ENCODE measurements at regions not wholly inside any gene's neighbourhood (a gene's known extent, or its start where the extent isn't known, plus 50 kb on each side); places are given as distances from the start of the nearest gene placed in this dataset.

DNA sequence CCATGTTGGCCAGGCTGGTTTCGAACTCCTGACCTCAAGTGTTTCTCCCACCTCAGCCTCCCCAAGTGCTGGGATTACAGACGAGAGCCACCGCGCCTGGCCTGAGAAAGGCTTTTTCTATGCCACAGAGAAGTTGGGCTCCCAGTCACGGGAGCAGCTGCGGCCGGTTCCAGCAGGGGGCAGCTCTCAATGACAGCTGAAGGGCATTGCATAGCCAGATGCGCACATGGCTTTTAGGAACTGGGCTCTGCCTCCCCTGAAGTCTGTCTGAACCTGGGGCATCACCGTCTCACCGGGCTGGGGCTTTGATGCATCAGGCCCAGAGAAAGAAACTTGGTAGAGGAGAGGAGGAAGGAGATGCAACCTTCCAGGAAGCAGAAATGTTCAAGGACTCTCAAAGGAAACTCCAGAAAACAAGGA, 84.2 kb upstream of the LAPTM4A start:
- RAD21 ChIA-PET (ENCODE audit: low non-redundant PET in 1 of 2, low total read pairs in 2 of 2, uncharacterized antibody in 2 of 2, unreplicated experiment in 2 of 2) = interaction anchor here in 1 of 2 experiments (1.4 kb wide), 1 partner anchor 155 kb away, joined by 3 read pairs; no protein-coding TSS in a partner anchor
- CTCF ChIA-PET = interaction anchor here (0.9 to 1.8 kb wide), 6 partner anchors 8 to 155 kb away, joined by 3 to 10 read pairs (median 4); partner anchors contain the start of gene SDC1

More for the DNA sequence above, 84.2 kb upstream of the LAPTM4A start:
- no peak overlapping the region for H3K4me3 ChIP-seq (replicated peaks in 1 of 2; ENCODE audit: low read depth in 1 of 2, low read length in 2 of 2)
- H3K9me2 ChIP-seq (ENCODE audit: insufficient read depth) = no peaks in the 10 kb centered on the region
- BruUV-seq (replicated peaks) = no TSS peak
- H3K36me3 ChIP-seq (ENCODE audit: control insufficient read depth in 1 of 2, insufficient read depth in 2 of 2, low read length in 2 of 2) = no peaks in the 10 kb centered on the region
- no peaks in the 10 kb centered on the region for H4K20me1 ChIP-seq (ENCODE audit: insufficient read depth)
- H3K27ac ChIP-seq (ENCODE audit: low read depth, low read length) = no peak overlapping the region
- peak overlapping the region; percentile 93 for H2AFZ ChIP-seq (ENCODE audit: low read depth, low read length, poor library complexity, severe bottlenecking)
- H3K27me3 ChIP-seq (ENCODE audit: insufficient read depth, low read length) = no peaks in the 10 kb centered on the region
- DNase-seq (ENCODE audit: low read depth, low spot score) (peak; percentile 43), ATAC-seq (peak; percentile 93)
- POLR2A ChIA-PET = interaction anchor here (1.3 kb wide), 1 partner anchor 90 kb away, joined by 4 read pairs; the partner anchor contains the start of gene SDC1
- no peaks in the 10 kb centered on the region for H3K9me3 ChIP-seq (ENCODE audit: control insufficient read depth in 1 of 2, insufficient read depth in 1 of 2, low read depth in 1 of 2, low read length in 2 of 2)
- peak overlapping the region; percentile 32; the same call in 1 of the 2 replicates for H3K9ac ChIP-seq (ENCODE audit: low read length)
- peak overlapping the region; percentile 27; the same call in 1 of the 2 replicates for H3K4me2 ChIP-seq (ENCODE audit: low read length)
- H3K79me2 ChIP-seq (ENCODE audit: insufficient read depth, low read length) = no peaks in the 10 kb centered on the region
- intact Hi-C loops (cut with micrococcal nuclease) = loop anchor here (1.0 to 5.0 kb wide), 2 partner anchors 87 to 156 kb away; no protein-coding TSS in a partner anchor
- TF ChIP-seq, protein P1, sequence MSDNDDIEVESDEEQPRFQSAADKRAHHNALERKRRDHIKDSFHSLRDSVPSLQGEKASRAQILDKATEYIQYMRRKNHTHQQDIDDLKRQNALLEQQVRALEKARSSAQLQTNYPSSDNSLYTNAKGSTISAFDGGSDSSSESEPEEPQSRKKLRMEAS (IDR thresholded peaks at IDR 0.05) = peak; percentile 76
- TF ChIP-seq, protein P2, sequence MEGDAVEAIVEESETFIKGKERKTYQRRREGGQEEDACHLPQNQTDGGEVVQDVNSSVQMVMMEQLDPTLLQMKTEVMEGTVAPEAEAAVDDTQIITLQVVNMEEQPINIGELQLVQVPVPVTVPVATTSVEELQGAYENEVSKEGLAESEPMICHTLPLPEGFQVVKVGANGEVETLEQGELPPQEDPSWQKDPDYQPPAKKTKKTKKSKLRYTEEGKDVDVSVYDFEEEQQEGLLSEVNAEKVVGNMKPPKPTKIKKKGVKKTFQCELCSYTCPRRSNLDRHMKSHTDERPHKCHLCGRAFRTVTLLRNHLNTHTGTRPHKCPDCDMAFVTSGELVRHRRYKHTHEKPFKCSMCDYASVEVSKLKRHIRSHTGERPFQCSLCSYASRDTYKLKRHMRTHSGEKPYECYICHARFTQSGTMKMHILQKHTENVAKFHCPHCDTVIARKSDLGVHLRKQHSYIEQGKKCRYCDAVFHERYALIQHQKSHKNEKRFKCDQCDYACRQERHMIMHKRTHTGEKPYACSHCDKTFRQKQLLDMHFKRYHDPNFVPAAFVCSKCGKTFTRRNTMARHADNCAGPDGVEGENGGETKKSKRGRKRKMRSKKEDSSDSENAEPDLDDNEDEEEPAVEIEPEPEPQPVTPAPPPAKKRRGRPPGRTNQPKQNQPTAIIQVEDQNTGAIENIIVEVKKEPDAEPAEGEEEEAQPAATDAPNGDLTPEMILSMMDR (IDR thresholded peaks at IDR 0.05 in 2 of 3, conservative IDR thresholded peaks at IDR 0.05 in 1 of 3; ENCODE audit: borderline replicate concordance in 1 of 3, insufficient read depth in 1 of 3, low read depth in 2 of 3, low read length in 2 of 3) = peak; percentile 78 to 85 (median 82)
- no peak for TF ChIP-seq SIN3A (IDR thresholded peaks at IDR 0.05; ENCODE audit: low read depth)
- TF ChIP-seq RAD21 (IDR thresholded peaks at IDR 0.05; ENCODE audit: low read depth) = peak; percentile 83
- no peak for TF ChIP-seq ZNF274 (IDR thresholded peaks at IDR 0.05; ENCODE audit: low read depth, low read length)
- peaks cover 0 to 14% of the 10 kb centered on the region in 2 experiments; a peak in 2 of 4 replicates for H3K4me1 ChIP-seq (ENCODE audit: control insufficient read depth in 1 of 2, insufficient read depth in 2 of 2, low read length in 2 of 2)
